ENCODE measurements at regions not wholly inside any gene's neighbourhood (a gene's known extent, or its start where the extent isn't known, plus 50 kb on each side); places are given as distances from the start of the nearest gene placed in this dataset.

- TF ChIP-seq CTCF (IDR thresholded peaks at IDR 0.05; ENCODE audit: low read length), result no peak
- no peak for TF ChIP-seq EZH2phosphoT487 (IDR thresholded peaks at IDR 0.05; ENCODE audit: low read length)
- no peak for TF ChIP-seq EZH2 (optimal IDR thresholded peaks at IDR 0.05; ENCODE audit: low read depth, low read length)
Measured at GRCh38 chr18:76054156-76054555, 440.9 kb downstream of the ZNF516 start.
